Activated T-helper 2 cell treated with anti-CD3 and anti-CD28 coated beads, Interferon-gamma antibody, Interleukin-2, Interleukin-4, amounts not matched to agents 10 μg/mL and 5 μg/mL and 100 μg/mL, durations not matched to agents 14 hours and 24 hours and 36 hours (primary cell): ENCODE measurements at regions not wholly inside any gene's neighbourhood (a gene's known extent, or its start where the extent isn't known, plus 50 kb on each side); places are given as distances from the start of the nearest gene placed in this dataset.
"Not testable (repeated sequence)": the region's sequence is repeated elsewhere in the genome, so short reads cannot be mapped to it uniquely, and the experiment has no call there.

Experiments used
- DNase-seq: peaks from one replicate; pipeline ENCODE4 v3.0.0; 2021; ENCODE audit warnings: low spot score
- H3K27ac Mint-ChIP-seq: one replicate; pipeline ENCODE4 v1.8.0; 2021; ENCODE audit warnings: mixed read lengths
- H3K27me3 Mint-ChIP-seq: one replicate; pipeline ENCODE4 v1.8.0; 2021; ENCODE audit warnings: low read depth, mixed read lengths
- H3K36me3 Mint-ChIP-seq: one replicate; pipeline ENCODE4 v1.8.0; 2021; ENCODE audit warnings: low read depth, mixed read lengths
- H3K4me1 Mint-ChIP-seq: one replicate; pipeline ENCODE4 v1.8.0; 2021; ENCODE audit warnings: low read depth, mixed read lengths
- H3K4me3 Mint-ChIP-seq: one replicate; pipeline ENCODE4 v1.8.0; 2021; ENCODE audit warnings: low read depth, mild to moderate bottlenecking, moderate library complexity, mixed read lengths
- H3K9me3 Mint-ChIP-seq: one replicate; pipeline ENCODE4 v1.8.0; 2021; ENCODE audit warnings: mixed read lengths
- intact Hi-C: fragments of 100-400 bp; cut with micrococcal nuclease; formaldehyde crosslinking; loops from one replicate; pipeline ENCODE4 v1.15.1; 2023

DNA sequence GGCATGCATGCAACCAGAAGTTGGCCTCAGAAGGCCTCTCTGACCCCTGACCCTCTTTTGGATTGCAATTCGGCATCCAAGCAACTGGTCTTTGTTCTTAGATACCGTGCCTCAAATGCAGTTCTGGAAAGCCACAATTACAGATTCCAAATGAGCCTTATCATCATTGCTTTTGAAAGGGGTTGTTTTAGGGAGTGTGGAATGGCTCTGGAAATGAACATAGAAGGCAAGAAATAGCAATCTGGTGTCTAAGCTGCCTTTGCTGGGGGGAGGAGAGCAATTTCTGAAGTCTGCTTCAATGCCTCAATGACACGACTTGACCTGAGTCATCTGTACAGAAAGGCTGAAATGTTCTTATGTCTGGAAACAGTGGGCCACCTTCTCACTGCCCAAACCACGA, 250.1 kb downstream of the NUAK1 start:
- Mint-ChIP-seq H3K27ac (no peak overlapping the region), H3K4me3 (no peak overlapping the region), H3K36me3 (no peaks in the 10 kb centered on the region), H3K27me3 (no peaks in the 10 kb centered on the region), H3K4me1 (no peaks in the 10 kb centered on the region), H3K9me3 (no peaks in the 10 kb centered on the region)
- no peak for DNase-seq
- intact Hi-C loops = no loop called here

GRCh38 chr12:105892362-105892910, 246.3 kb downstream of the NUAK1 start:
- Mint-ChIP-seq H3K27ac (no peak overlapping the region), H3K27me3 (no peaks in the 10 kb centered on the region), H3K9me3 (no peaks in the 10 kb centered on the region), H3K36me3 (no peaks in the 10 kb centered on the region), H3K4me3 (no peak overlapping the region), H3K4me1 (no peaks in the 10 kb centered on the region)
- DNase-seq = no peak
- intact Hi-C loops = no loop called here

- H3K9me3 Mint-ChIP-seq, H3K36me3 Mint-ChIP-seq, H3K4me3 Mint-ChIP-seq, H3K27ac Mint-ChIP-seq, H3K27me3 Mint-ChIP-seq, intact Hi-C loops, DNase-seq, H3K4me1 Mint-ChIP-seq: not testable (repeated sequence)
Measured at GRCh38 chr12:105895197-105895832, 243.4 kb downstream of the NUAK1 start.

GRCh38 chr12:105897311-105897725, 241.4 kb downstream of the NUAK1 start:
- H3K4me3 Mint-ChIP-seq = no peak overlapping the region
- H3K9me3 Mint-ChIP-seq = no peaks in the 10 kb centered on the region
- intact Hi-C loops = no loop called here
- H3K4me1 Mint-ChIP-seq = no peaks in the 10 kb centered on the region
- H3K27ac Mint-ChIP-seq = no peak overlapping the region
- H3K27me3 Mint-ChIP-seq = no peaks in the 10 kb centered on the region
- no peak for DNase-seq
- no peaks in the 10 kb centered on the region for H3K36me3 Mint-ChIP-seq

DNA sequence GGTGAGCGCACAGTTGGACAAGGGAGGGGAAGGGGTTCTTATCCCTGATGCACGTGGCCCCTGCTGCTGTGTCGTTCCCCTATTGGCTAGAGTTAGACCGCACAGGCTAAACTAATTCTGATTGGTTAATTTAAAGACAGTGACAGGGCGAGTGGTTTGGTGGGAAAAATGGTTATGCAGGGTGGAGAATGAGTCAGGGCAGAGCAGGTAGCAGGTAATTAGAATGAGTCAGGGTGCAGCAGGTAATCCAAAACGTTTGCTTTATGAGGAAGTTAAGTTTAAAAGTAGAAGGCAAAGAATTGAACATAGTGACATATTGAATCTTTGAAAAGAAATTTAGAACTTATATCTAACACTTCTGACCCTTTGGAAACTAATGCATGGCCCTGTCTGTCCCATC, 240.5 kb downstream of the NUAK1 start:
- H3K4me1 Mint-ChIP-seq, H3K9me3 Mint-ChIP-seq, H3K27ac Mint-ChIP-seq, H3K27me3 Mint-ChIP-seq, intact Hi-C loops, H3K4me3 Mint-ChIP-seq, DNase-seq, H3K36me3 Mint-ChIP-seq: not testable (repeated sequence)

DNA sequence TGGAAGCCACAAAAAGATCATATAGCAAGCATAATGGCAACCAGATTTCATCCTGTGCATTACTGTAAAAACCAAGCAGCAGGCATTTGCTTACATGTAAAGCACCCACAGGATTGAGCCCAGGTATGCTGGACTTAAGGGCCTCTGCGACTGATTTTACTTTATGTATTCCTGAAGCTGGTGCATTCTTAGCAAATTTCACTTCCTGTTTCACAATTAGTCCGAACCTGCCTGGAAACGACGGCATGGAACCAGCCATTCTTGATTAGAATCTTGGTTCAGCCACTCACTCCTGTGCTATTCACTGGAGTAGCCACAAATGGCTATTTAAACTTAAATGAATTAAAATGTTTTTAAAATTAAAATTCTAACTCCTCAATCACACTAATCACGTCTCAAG, 239.2 kb downstream of the NUAK1 start:
- no peaks in the 10 kb centered on the region for H3K27me3 Mint-ChIP-seq
- no peaks in the 10 kb centered on the region for H3K36me3 Mint-ChIP-seq
- no peak overlapping the region for H3K27ac Mint-ChIP-seq
- H3K9me3 Mint-ChIP-seq = no peaks in the 10 kb centered on the region
- DNase-seq = no peak
- no peaks in the 10 kb centered on the region for H3K4me1 Mint-ChIP-seq
- intact Hi-C loops = no loop called here
- no peak overlapping the region for H3K4me3 Mint-ChIP-seq

- intact Hi-C loops = no loop called here
- H3K27me3 Mint-ChIP-seq = no peaks in the 10 kb centered on the region
- H3K4me3 Mint-ChIP-seq = no peak overlapping the region
- H3K36me3 Mint-ChIP-seq = no peaks in the 10 kb centered on the region
- no peaks in the 10 kb centered on the region for H3K9me3 Mint-ChIP-seq
- H3K4me1 Mint-ChIP-seq = no peaks in the 10 kb centered on the region
- DNase-seq = no peak
- H3K27ac Mint-ChIP-seq = no peak overlapping the region
Measured at GRCh38 chr12:105906561-105906960, 232.2 kb downstream of the NUAK1 start.

DNA sequence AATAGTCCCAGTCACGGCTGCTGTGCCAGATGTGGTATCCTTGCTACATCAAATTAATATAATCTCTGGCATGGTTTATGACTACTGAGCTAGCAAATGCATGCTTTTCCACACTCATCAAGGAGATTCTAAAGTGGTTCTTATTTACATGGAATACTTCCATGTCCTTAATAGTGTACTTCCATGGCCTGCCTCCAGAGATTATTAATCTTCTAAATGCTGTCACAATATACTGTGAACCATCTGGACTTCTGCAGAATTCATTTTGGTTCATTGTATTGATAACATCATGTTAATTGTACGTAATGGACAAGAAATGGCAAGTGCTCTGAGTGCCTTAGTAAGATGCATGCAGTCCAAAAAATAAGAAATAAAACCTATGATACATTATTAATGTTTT, 230.8 kb downstream of the NUAK1 start:
- intact Hi-C loops = no loop called here
- Mint-ChIP-seq H3K9me3 (no peaks in the 10 kb centered on the region), H3K4me1 (no peaks in the 10 kb centered on the region), H3K27me3 (no peaks in the 10 kb centered on the region), H3K27ac (no peak overlapping the region), H3K4me3 (no peak overlapping the region), H3K36me3 (no peaks in the 10 kb centered on the region)
- no peak for DNase-seq

GRCh38 chr12:105910030-105910429, 228.7 kb downstream of the NUAK1 start:
- Mint-ChIP-seq H3K36me3 (no peaks in the 10 kb centered on the region), H3K9me3 (no peaks in the 10 kb centered on the region), H3K27ac (no peak overlapping the region), H3K4me1 (no peaks in the 10 kb centered on the region), H3K27me3 (no peaks in the 10 kb centered on the region), H3K4me3 (no peak overlapping the region)
- intact Hi-C loops = no loop called here
- no peak for DNase-seq

DNA sequence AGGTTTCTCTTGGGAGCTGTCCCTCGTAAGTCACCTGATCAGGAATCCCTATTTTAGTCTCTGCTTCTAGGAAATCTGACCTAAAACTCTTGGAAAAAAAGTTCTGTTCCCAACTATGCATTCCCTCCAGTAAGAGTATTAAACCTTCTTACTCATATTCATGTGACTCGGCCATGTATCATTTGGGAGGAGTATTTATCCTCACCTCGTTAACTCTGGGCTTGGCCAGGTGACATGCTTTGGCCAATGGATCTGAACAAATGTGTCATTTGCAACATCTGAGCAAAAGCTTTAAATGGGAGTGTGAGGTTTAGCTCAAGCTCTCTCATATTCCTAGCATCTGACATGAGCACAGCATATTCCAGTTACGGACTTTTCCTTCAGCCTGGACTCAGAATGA, 226.8 kb downstream of the NUAK1 start:
- H3K27me3 Mint-ChIP-seq = no peaks in the 10 kb centered on the region
- H3K4me1 Mint-ChIP-seq = no peaks in the 10 kb centered on the region
- DNase-seq = no peak
- H3K36me3 Mint-ChIP-seq = no peaks in the 10 kb centered on the region
- intact Hi-C loops = no loop called here
- no peak overlapping the region for H3K27ac Mint-ChIP-seq
- no peak overlapping the region for H3K4me3 Mint-ChIP-seq
- H3K9me3 Mint-ChIP-seq = no peaks in the 10 kb centered on the region

- intact Hi-C loops = no loop called here
- no peaks in the 10 kb centered on the region for H3K4me1 Mint-ChIP-seq
- H3K27me3 Mint-ChIP-seq = no peaks in the 10 kb centered on the region
- no peaks in the 10 kb centered on the region for H3K9me3 Mint-ChIP-seq
- no peak overlapping the region for H3K4me3 Mint-ChIP-seq
- DNase-seq = no peak
- H3K36me3 Mint-ChIP-seq = no peaks in the 10 kb centered on the region
- no peak overlapping the region for H3K27ac Mint-ChIP-seq
Measured at GRCh38 chr12:105912882-105913678, 225.7 kb downstream of the NUAK1 start.

GRCh38 chr12:105915997-105916759, 222.6 kb downstream of the NUAK1 start:
- H3K4me1 Mint-ChIP-seq = no peaks in the 10 kb centered on the region
- no peak for DNase-seq
- intact Hi-C loops = no loop called here
- no peaks in the 10 kb centered on the region for H3K36me3 Mint-ChIP-seq
- no peaks in the 10 kb centered on the region for H3K27me3 Mint-ChIP-seq
- H3K27ac Mint-ChIP-seq = no peak overlapping the region
- no peak overlapping the region for H3K4me3 Mint-ChIP-seq
- H3K9me3 Mint-ChIP-seq = no peaks in the 10 kb centered on the region

- H3K27me3 Mint-ChIP-seq = no peaks in the 10 kb centered on the region
- intact Hi-C loops = no loop called here
- no peaks in the 10 kb centered on the region for H3K9me3 Mint-ChIP-seq
- H3K4me3 Mint-ChIP-seq = no peak overlapping the region
- H3K27ac Mint-ChIP-seq = no peak overlapping the region
- no peak for DNase-seq
- H3K36me3 Mint-ChIP-seq = no peaks in the 10 kb centered on the region
- no peaks in the 10 kb centered on the region for H3K4me1 Mint-ChIP-seq
Measured at GRCh38 chr12:105916760-105917039, 222.1 kb downstream of the NUAK1 start.
